HPDE6-E6E7 (cell line): ENCODE measurements at regions not wholly inside any gene's neighbourhood (a gene's known extent, or its start where the extent isn't known, plus 50 kb on each side); places are given as distances from the start of the nearest gene placed in this dataset.

Experiments
- DNase-seq: peaks from one replicate; pipeline ENCODE4 v3.0.0; 2011; ENCODE audit warnings: missing footprints; ENCODE audit errors: extremely low spot score

- no peak for DNase-seq
Observed at GRCh38 chr21:22898051-22898665, 1899.9 kb downstream of the NCAM2 start.

GRCh38 chr21:22900490-22900889 is 1902.3 kb downstream of the NCAM2 start:
- no peak for DNase-seq

- no peak for DNase-seq
Observed at GRCh38 chr21:22903851-22904250, 1905.6 kb downstream of the NCAM2 start.

- no peak for DNase-seq
Observed at GRCh38 chr21:22904385-22904784, 1906.2 kb downstream of the NCAM2 start.

DNA sequence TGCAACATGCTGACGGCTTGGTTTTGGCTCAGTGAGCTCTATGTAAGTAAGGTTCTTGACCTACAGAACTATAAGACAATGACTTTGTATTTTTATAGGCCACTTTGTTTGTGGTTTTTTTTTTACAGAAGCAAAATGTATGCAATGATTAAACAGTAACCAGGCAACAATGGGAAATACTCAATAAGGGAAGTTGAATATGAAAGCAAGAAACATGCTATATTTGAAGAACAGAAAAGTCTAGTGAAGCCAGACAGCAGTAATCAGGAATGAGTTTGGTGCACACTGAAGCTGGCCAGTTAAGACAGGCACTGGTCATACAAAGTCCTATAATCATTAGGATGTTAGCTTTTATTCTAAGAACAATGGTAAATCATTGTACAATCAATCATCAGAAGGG is 1926.8 kb downstream of the NCAM2 start:
- no peak for DNase-seq

DNA sequence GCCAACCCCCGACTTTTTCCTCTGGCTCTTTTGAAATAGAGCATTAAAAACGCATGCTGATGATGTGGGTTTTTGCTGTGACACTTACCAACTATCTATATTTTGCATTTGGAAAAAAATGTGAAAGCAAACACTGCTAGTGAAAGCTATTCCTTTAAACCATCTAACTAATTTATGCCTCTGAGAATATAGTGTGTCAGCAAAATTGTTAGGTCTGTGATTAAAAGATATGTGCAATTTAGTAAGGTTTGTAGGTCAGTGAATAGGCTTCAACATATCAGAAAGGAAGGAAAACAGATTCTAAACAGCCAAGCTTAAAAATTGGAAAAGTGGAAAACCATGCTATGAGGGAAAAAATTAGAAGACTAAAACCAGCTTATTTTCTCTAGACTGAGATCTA is 1929.3 kb downstream of the NCAM2 start:
- no peak for DNase-seq

- no peak for DNase-seq
Observed at GRCh38 chr21:22941779-22942490, 1943.7 kb downstream of the NCAM2 start.

- no peak for DNase-seq
Observed at GRCh38 chr21:22955559-22955958, 1957.3 kb downstream of the NCAM2 start.

DNA sequence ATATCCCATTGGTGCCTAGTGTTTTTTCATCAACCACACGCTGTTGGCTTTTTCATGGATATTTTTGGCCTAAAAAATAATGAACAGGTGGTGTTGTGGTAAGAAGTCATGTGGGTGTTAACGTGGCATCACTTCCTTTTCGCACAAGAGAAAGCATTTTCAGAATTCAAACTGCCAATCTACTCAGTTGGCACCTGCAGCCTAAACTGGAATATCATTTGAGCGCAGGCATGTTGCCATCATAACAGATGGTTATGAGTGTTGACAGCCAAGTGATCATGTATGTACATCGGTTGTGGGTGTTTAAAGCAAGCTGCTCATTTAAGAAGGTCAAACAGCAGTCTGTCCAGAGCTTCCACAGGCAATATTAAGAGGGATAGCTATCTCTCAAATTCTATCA is 1963.0 kb downstream of the NCAM2 start:
- no peak for DNase-seq

GRCh38 chr21:22965455-22966135 is 1967.4 kb downstream of the NCAM2 start:
- no peak for DNase-seq

DNA sequence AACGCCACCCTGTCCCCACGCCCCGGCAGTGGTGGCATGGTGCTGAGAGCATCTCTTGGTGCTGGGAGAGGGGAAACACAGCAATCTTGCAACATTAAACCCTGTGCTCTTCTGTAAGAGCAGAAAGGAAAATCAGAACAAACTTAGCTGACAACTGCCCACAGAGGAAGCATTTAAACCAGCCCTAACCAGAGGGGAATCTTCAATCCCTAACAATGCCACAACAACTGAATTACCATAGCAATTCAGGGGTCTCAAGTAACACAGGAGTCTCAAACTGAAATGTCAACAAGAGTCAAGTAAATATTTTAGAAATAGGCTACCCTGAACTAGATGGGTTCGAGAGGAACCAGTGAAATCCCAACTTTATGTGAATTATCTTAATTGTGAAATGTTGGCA is 1983.6 kb downstream of the NCAM2 start:
- DNase-seq = no peak

- no peak for DNase-seq
Observed at GRCh38 chr21:22993144-22993543, 1994.9 kb downstream of the NCAM2 start.

DNA sequence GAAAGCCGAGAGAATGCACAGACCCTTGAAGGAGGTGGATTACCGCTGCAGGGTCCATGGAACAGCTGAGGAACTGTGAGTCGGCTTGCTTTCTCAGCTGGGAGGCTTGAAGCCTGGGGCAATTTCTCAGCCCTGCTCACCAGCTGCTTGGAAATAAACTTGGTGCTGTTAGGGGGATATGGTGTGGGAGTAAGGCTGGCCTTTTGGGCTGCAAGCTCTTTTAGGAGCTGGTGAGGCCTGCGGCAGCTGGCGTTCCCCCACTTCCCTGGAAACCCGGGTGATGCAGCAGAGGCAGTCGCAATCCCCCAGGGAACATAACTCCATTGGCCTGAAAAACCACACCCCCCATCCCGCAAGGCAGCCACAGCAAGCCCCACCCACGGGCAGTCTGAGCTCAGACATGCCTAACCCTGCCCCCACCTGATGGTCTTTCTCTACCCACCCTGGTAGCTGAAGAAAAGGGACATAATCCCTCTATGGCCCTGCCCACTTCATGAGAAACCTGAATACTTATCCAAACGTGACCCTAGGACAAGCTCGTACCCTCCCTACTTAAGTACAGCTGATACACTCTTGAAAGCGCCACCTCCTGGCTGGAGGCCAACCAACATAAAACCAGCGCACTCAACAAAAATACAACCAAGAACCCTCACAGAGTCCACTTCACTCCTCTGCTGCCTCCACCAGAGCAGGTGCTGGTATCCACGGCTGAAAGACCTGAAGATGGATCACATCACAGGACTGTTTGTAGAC is 1995.8 kb downstream of the NCAM2 start:
- DNase-seq = no peak

DNA sequence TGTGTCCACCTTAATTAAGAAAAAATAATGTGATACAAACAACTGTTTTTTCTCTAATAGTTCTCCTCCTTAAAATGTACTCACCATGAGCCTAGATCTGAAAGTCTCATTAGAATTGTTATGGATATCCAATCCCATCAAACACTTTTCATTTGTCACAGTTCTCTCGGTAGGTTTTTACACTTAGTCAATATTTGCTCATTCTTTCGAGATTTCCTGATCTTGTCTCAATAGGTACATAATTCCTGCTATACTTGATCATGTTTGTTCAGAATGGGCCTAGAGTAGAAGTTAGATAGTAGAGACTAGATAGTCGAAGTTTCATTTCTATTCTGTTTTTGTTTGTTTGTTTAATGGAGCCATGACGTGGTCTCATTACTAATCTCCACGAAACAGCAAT is 2005.7 kb downstream of the NCAM2 start:
- no peak for DNase-seq

DNA sequence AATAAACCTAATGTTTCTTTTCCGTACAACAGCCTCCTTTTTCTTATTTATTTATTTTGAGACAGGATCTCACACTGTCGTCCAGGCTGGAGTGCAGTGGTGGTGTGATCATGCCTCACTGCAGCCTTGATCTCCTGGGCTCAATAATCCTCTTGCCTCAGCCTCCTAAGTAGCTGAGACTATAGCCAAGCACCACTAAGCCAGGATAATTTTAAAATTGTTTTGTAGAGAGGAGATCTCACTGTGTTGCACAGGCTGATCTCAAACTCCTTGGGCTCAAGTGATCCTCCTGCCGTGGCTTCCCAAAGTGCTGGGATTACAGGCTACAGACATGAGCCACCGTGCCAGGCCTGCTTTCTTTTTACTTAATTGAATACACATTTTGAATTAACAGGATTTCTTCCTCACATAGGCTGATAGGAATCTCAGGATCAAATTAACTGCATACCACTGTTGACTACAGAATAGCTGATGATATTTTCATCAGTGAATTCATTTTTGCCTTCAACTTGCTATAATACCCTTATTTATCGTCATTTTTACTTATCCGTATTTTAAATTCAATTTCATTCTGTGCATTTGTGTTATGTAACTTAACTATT is 2010.5 kb downstream of the NCAM2 start:
- DNase-seq = no peak

- no peak for DNase-seq
Observed at GRCh38 chr21:23009360-23009759, 2011.2 kb downstream of the NCAM2 start.

GRCh38 chr21:23014021-23014420 is 2015.8 kb downstream of the NCAM2 start:
- no peak for DNase-seq

DNA sequence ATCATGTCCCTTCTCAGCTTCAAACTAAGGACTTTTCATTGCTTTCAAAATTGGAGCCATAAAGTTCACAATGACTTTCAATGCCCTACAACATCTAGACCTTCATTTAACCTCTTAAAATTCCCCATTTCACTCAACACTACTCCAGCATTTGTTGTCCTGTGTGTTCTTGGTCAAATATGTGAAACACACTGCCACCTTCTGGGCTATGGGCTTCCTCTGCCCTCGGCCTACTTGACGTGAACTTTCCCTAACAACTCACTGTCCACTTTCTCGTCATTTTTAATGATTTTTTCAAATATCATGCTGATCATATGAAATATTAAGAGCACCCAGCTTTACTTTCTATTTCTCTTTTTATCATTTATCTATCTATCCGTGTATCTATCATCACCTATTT is 2018.4 kb downstream of the NCAM2 start:
- no peak for DNase-seq

- no peak for DNase-seq
Observed at GRCh38 chr21:23017989-23018388, 2019.8 kb downstream of the NCAM2 start.

DNA sequence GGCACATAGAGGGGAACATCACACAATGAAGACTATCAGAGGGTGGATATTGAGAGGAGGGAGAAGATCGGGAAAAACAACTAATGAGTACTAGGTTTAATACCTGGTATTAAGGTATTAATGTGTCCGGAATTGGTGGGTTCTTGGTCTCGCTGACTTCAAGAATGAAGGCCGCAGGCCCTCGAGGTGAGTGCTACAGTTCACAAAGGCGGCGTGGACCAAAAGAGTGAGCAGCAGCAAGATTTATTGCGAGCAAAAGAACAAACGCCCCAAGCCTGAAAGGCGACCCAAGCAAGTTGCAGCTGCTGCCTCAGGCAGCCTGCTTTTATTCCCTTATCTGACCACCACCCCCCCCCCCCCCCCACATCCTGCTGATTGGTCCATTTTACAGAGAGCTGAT is 2022.8 kb downstream of the NCAM2 start:
- no peak for DNase-seq

DNA sequence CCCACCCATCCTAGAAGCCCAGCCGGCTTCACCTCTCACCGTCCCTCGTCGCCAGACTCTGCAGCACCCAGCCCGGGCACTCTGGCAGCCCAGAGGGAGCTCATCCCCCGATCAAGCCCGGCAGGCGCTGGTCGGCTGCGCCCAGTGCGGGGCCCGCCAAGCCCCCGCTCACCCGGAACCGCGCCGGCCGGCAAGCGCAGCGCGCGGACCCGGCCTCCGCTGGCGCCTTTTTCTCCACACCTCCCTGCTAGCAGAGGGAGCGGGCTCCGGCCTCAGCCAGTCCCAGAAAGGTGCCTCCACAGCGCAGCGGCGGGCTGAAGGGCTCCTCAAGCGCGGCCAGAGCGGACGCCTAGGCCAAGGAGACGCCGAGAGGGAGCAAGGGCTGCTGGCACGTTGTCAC is 2023.3 kb downstream of the NCAM2 start:
- DNase-seq = no peak

GRCh38 chr21:23026878-23027277 is 2028.7 kb downstream of the NCAM2 start:
- DNase-seq = no peak
